ENCODE measurements at regions not wholly inside any gene's neighbourhood (a gene's known extent, or its start where the extent isn't known, plus 50 kb on each side); places are given as distances from the start of the nearest gene placed in this dataset.

DNA sequence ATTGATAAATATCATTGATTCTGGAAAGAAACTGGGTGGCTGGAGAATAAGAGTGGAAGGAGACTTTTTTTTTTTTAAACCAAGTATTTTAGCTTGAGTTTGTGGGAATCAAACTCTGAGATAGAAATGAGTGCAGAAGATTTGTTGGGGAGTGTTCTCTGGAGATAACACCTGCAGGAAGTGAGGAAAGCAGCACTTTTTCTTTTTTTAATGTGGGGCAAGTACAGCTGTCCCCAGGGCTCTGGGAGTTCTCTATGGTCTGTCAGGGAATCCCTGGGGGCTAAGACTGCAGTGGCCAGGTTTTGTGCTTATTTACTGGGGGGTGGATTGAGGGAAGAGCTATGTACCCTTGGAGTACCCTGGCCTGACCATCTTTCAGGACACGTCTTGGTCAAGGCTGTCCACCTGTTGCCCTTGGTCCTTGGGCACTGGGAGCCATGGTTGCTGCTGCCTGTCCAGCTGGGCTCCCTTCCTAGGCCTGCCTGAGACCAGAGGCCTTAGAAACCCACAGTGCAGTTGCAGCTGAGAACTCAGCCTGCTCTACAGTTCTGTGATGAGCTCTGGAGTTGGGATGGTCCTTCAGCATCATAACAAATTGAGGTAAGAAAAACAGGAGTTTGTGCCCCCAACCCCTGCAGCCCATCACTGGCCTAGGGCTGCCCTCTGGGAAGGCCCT, 85.8 kb downstream of the PHAX start:
- Histone ChIP-seq H3K4me1 (ENCODE audit: insufficient read depth, insufficient read length) (peaks cover 2% of the 10 kb centered on the region), H3K9ac (ENCODE audit: insufficient read length, low read depth) (peak overlapping the region; percentile 42), H3K4me3 (ENCODE audit: insufficient read length, low read depth) (no peak overlapping the region), H3K36me3 (ENCODE audit: insufficient read depth, insufficient read length, low read length) (no peaks in the 10 kb centered on the region), H3K9me3 (ENCODE audit: insufficient read depth, low read length) (no peaks in the 10 kb centered on the region; the same call in 1 of the 2 replicates), H3K27me3 (ENCODE audit: insufficient read depth, insufficient read length) (no peaks in the 10 kb centered on the region)
- no peak for DNase-seq (ENCODE audit: low read depth, low spot score)
- TF ChIP-seq YY1 (IDR thresholded peaks at IDR 0.05; ENCODE audit: insufficient read depth, insufficient read length) (no peak), SUZ12 (IDR thresholded peaks at IDR 0.05; ENCODE audit: extremely low read depth, insufficient read depth, insufficient read length) (no peak), ZNF274 (IDR thresholded peaks at IDR 0.05; ENCODE audit: low read depth, low read length) (no peak)

DNA sequence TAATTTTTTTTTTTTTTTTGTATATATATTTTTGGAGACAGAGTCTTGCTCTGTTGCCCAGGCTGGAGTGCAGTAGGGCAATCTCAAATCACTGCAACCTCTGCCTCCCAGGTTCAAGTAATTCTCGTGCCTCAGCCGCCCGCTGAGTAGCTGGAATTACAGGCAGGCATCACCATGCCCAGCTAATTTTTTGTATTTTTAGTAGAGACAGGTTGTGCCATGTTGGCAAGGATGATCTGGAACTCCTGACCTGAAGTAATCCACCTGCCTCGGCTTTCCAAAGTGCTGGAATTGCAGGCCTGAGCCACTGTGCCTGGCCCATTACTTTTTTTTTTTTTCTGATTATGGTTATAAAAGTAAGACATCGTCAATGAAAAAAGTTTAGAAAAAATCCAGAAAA, 84.0 kb upstream of the LMNB1 start:
- Histone ChIP-seq H3K9me3 (ENCODE audit: insufficient read depth, low read length) (no peaks in the 10 kb centered on the region), H3K27me3 (ENCODE audit: insufficient read depth, insufficient read length) (no peaks in the 10 kb centered on the region), H3K4me3 (ENCODE audit: insufficient read length, low read depth) (no peak overlapping the region), H3K36me3 (ENCODE audit: insufficient read depth, insufficient read length, low read length) (no peaks in the 10 kb centered on the region), H3K4me1 (ENCODE audit: insufficient read depth, insufficient read length) (no peaks in the 10 kb centered on the region), H3K9ac (ENCODE audit: insufficient read length, low read depth) (no peak overlapping the region)
- TF ChIP-seq SUZ12 (IDR thresholded peaks at IDR 0.05; ENCODE audit: extremely low read depth, insufficient read depth, insufficient read length) (no peak), YY1 (IDR thresholded peaks at IDR 0.05; ENCODE audit: insufficient read depth, insufficient read length) (no peak), ZNF274 (IDR thresholded peaks at IDR 0.05; ENCODE audit: low read depth, low read length) (no peak)
- no peak for DNase-seq (ENCODE audit: low read depth, low spot score)

DNA sequence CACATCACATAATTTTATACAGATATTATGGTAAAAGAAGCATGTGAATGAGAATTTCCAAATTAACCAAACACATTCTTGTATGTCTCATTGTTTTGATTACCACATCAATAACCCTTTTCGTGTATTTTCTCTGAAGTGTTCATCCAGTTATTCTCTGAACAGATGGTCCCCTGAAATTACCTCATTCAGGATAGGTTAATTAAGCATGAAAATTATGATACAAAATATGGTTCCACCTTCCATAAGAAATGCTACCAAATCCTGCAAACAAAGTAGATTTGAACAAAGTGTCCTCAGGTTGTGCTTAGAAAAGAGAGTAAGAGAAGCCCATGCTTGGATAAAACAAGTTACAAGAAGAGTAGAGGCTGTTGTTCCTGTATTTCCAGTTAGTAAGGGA, 83.1 kb upstream of the LMNB1 start:
- Histone ChIP-seq H3K4me1 (ENCODE audit: insufficient read depth, insufficient read length) (no peaks in the 10 kb centered on the region), H3K9ac (ENCODE audit: insufficient read length, low read depth) (no peak overlapping the region), H3K27me3 (ENCODE audit: insufficient read depth, insufficient read length) (no peaks in the 10 kb centered on the region), H3K4me3 (ENCODE audit: insufficient read length, low read depth) (no peak overlapping the region), H3K9me3 (ENCODE audit: insufficient read depth, low read length) (no peaks in the 10 kb centered on the region), H3K36me3 (ENCODE audit: insufficient read depth, insufficient read length, low read length) (no peaks in the 10 kb centered on the region)
- no peak for DNase-seq (ENCODE audit: low read depth, low spot score)
- no peak for TF ChIP-seq ZNF274 (IDR thresholded peaks at IDR 0.05; ENCODE audit: low read depth, low read length)
- TF ChIP-seq YY1 (IDR thresholded peaks at IDR 0.05; ENCODE audit: insufficient read depth, insufficient read length), result no peak
- TF ChIP-seq SUZ12 (IDR thresholded peaks at IDR 0.05; ENCODE audit: extremely low read depth, insufficient read depth, insufficient read length), result no peak

DNA sequence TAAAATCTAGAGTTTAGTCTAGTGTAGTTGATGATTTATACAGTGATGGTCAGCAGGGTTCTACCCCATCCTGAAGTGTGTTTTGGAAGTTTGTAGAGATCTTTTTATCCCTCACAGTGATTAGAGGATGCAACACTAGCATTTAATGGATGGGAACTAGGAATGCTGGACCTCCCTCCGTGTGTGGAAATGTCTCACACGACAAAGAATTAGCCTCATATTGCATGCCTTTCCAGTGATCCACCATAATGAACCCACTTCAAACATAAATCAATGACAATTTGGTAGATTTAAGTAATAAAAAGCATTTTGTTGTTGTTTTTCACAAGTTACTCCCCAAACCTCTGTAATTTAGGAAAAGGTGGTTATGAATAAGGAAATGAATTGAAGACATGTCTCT, 82.5 kb upstream of the LMNB1 start:
- H3K9me3 ChIP-seq (ENCODE audit: insufficient read depth, low read length), result no peaks in the 10 kb centered on the region
- H3K4me1 ChIP-seq (ENCODE audit: insufficient read depth, insufficient read length), result no peaks in the 10 kb centered on the region
- H3K9ac ChIP-seq (ENCODE audit: insufficient read length, low read depth), result no peak overlapping the region
- no peak for TF ChIP-seq YY1 (IDR thresholded peaks at IDR 0.05; ENCODE audit: insufficient read depth, insufficient read length)
- no peak for TF ChIP-seq SUZ12 (IDR thresholded peaks at IDR 0.05; ENCODE audit: extremely low read depth, insufficient read depth, insufficient read length)
- TF ChIP-seq ZNF274 (IDR thresholded peaks at IDR 0.05; ENCODE audit: low read depth, low read length), result no peak
- H3K36me3 ChIP-seq (ENCODE audit: insufficient read depth, insufficient read length, low read length), result no peaks in the 10 kb centered on the region
- H3K4me3 ChIP-seq (ENCODE audit: insufficient read length, low read depth), result no peak overlapping the region
- no peak for DNase-seq (ENCODE audit: low read depth, low spot score)
- no peaks in the 10 kb centered on the region for H3K27me3 ChIP-seq (ENCODE audit: insufficient read depth, insufficient read length)

DNA sequence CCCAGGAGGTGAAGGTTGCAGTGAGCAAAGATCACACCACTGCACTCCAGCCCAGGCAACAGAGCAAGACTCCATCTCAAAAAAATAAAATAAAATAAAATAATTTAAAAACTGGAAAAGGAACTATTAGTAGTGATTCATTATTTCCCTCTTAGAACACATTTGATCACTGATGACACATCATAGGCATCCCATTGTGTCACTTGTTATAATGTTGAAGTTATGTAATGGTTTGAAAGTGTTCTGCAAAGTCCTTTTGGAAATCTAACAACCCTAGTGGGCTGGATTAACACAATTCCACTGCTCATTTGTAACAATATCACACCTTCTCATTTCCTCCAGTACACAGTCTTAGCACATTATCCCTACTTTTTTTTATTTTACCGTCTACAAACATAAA, 81.8 kb upstream of the LMNB1 start:
- Histone ChIP-seq H3K4me3 (ENCODE audit: insufficient read length, low read depth) (no peak overlapping the region), H3K27me3 (ENCODE audit: insufficient read depth, insufficient read length) (no peaks in the 10 kb centered on the region), H3K9ac (ENCODE audit: insufficient read length, low read depth) (no peak overlapping the region), H3K4me1 (ENCODE audit: insufficient read depth, insufficient read length) (no peaks in the 10 kb centered on the region), H3K9me3 (ENCODE audit: insufficient read depth, low read length) (no peaks in the 10 kb centered on the region), H3K36me3 (ENCODE audit: insufficient read depth, insufficient read length, low read length) (no peaks in the 10 kb centered on the region)
- TF ChIP-seq SUZ12 (IDR thresholded peaks at IDR 0.05; ENCODE audit: extremely low read depth, insufficient read depth, insufficient read length) (no peak), YY1 (IDR thresholded peaks at IDR 0.05; ENCODE audit: insufficient read depth, insufficient read length) (no peak), ZNF274 (IDR thresholded peaks at IDR 0.05; ENCODE audit: low read depth, low read length) (no peak)
- no peak for DNase-seq (ENCODE audit: low read depth, low spot score)

DNA sequence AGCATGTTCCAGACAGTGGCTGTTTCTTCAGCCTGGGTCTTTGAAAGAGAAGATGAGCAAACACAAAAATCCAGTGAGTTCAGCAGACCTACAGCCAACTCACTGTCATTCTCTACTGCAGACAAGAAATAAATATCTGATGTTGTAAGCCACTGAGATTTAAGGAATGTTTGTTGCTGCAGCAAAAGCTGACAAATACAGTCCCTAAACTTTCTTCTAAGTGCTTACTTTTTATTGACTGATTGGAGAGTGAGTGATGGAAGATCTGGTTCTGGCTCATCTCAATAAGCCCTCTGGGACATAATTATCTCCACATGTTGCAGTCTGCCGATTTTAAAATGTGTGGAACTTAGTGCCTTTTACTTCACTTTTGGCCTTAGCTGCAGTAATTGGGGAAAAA, 69.9 kb upstream of the LMNB1 start:
- Histone ChIP-seq H3K4me3 (ENCODE audit: insufficient read length, low read depth) (no peak overlapping the region), H3K9me3 (ENCODE audit: insufficient read depth, low read length) (no peaks in the 10 kb centered on the region; the same call in 1 of the 2 replicates), H3K9ac (ENCODE audit: insufficient read length, low read depth) (no peak overlapping the region), H3K4me1 (ENCODE audit: insufficient read depth, insufficient read length) (no peaks in the 10 kb centered on the region), H3K27me3 (ENCODE audit: insufficient read depth, insufficient read length) (no peaks in the 10 kb centered on the region), H3K36me3 (ENCODE audit: insufficient read depth, insufficient read length, low read length) (no peaks in the 10 kb centered on the region)
- DNase-seq (ENCODE audit: low read depth, low spot score), result no peak
- TF ChIP-seq ZNF274 (IDR thresholded peaks at IDR 0.05; ENCODE audit: low read depth, low read length), result no peak
- TF ChIP-seq YY1 (IDR thresholded peaks at IDR 0.05; ENCODE audit: insufficient read depth, insufficient read length), result no peak
- no peak for TF ChIP-seq SUZ12 (IDR thresholded peaks at IDR 0.05; ENCODE audit: extremely low read depth, insufficient read depth, insufficient read length)

DNA sequence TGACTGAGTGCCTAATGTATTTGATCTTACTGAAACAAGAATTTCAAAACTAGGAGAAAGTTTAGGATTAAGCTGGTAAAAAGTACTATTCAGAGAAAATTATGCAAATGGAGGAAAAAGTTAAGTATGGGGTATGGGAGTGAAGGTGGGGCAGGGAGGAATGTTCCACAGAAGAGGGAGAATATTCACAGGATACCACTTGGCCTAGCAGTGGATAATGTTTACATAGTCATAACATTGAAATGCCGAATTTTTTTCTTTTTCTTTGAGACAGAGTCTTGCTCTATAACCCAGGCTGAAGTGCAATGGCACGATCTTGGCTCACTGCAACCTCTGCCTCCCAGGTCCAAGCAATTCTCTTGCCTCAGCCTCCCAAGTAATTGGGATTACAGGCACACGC, 61.2 kb upstream of the LMNB1 start:
- Histone ChIP-seq H3K9me3 (ENCODE audit: insufficient read depth, low read length) (no peaks in the 10 kb centered on the region), H3K4me3 (ENCODE audit: insufficient read length, low read depth) (no peak overlapping the region), H3K4me1 (ENCODE audit: insufficient read depth, insufficient read length) (no peaks in the 10 kb centered on the region), H3K36me3 (ENCODE audit: insufficient read depth, insufficient read length, low read length) (no peaks in the 10 kb centered on the region), H3K27me3 (ENCODE audit: insufficient read depth, insufficient read length) (no peaks in the 10 kb centered on the region), H3K9ac (ENCODE audit: insufficient read length, low read depth) (no peak overlapping the region)
- TF ChIP-seq YY1 (IDR thresholded peaks at IDR 0.05; ENCODE audit: insufficient read depth, insufficient read length) (no peak), SUZ12 (IDR thresholded peaks at IDR 0.05; ENCODE audit: extremely low read depth, insufficient read depth, insufficient read length) (no peak), ZNF274 (IDR thresholded peaks at IDR 0.05; ENCODE audit: low read depth, low read length) (no peak)
- no peak for DNase-seq (ENCODE audit: low read depth, low spot score)
